Mucosa of descending colon (tissue), 3 donors: ENCODE measurements at regions not wholly inside any gene's neighbourhood (a gene's known extent, or its start where the extent isn't known, plus 50 kb on each side); places are given as distances from the start of the nearest gene placed in this dataset.

Source experiments
- ATAC-seq: fragments of 200-7000 bp; cut with Tn5 transposase; one replicate; pipeline ENCODE4 v1.9.1; 2020; ENCODE audit warnings: mild to moderate bottlenecking, moderate library complexity
- DNase-seq, 3 donors: peaks; one replicate each; pipeline ENCODE4 v3.0.0-alpha.2; 2020
- H3K36me3 ChIP-seq: fragments of 200-600 bp; one replicate; pipeline ENCODE4 v1.8.0; 2021; ENCODE audit warnings: low read depth, mild to moderate bottlenecking
- H3K4me1 ChIP-seq: fragments of 200-600 bp; one replicate; pipeline ENCODE4 v1.8.0; 2021; ENCODE audit warnings: low read depth, mild to moderate bottlenecking
- H3K4me3 ChIP-seq: fragments of 200-600 bp; one replicate; pipeline ENCODE4 v1.8.0; 2021; ENCODE audit warnings: mild to moderate bottlenecking
- H3K9me3 ChIP-seq: fragments of 200-600 bp; one replicate; pipeline ENCODE4 v1.8.0; 2021; ENCODE audit warnings: mild to moderate bottlenecking
- intact Hi-C, 2 donors: fragments of 100-400 bp; cut with DNase I in 1 of 2; cut with micrococcal nuclease in 1 of 2; formaldehyde crosslinking; loops; one replicate each; pipeline versions ENCODE4 v1.11.0 to v1.11.1; 2022; cut with DNase I, micrococcal nuclease
- TF ChIP-seq, protein P1 (sequence below): fragments of 200-600 bp; IDR thresholded peaks from one replicate; pipeline ENCODE4 v1.8.0; 2022; ENCODE audit warnings: antibody characterized with exemption, mild to moderate bottlenecking
- donor health status: DM: no; HTN: no; CAD: no; lungs with moderate emphysema.
- donor health status: DM: no; HTN: no; CAD: no.
- donor health status: DM: no; HTN: yes; CAD: no.

DNA sequence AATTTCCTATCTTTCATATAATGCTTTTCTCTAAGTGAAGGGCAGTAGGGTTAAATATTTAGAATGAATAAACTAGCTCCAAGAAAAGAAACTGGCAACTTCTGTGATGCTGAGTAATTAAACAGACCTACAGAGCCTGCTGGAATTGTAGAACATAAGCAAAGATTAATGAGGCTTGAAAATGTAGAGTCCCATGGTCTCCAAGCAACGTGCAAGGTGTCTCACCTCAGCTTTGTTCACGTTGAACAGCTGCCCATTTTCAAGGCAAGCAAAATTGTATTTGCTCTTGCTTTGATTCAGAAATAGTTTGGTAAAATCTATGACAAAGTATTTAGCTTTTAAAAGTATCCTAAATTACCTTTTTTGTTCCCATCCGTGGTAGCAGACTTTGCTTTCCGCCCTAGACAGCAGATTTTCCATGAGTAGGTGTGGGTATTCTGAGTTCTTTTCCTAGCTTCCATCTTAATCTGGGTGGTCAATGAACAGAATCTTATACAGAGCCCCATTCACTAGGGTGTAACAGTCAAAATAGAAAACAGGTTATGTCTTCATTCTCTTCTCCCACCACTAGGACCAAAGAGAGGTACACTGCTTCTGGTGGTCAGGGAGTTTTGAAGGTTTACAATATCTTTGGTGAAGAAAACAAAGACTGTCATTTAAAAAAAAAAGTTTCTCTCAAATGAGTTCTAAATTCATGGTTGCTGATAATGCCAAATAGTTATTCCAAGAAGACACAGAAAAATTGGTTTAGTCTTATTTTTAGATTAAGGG is 52.1 kb upstream of the TYRP1 start:
- no peak overlapping the region for H3K4me3 ChIP-seq
- ATAC-seq: no peak
- H3K4me1 ChIP-seq: no peaks in the 10 kb centered on the region
- DNase-seq: no peak
- intact Hi-C loops: no loop called here
- no peaks in the 10 kb centered on the region for H3K9me3 ChIP-seq
- H3K36me3 ChIP-seq: no peaks in the 10 kb centered on the region
- TF ChIP-seq, protein P1, sequence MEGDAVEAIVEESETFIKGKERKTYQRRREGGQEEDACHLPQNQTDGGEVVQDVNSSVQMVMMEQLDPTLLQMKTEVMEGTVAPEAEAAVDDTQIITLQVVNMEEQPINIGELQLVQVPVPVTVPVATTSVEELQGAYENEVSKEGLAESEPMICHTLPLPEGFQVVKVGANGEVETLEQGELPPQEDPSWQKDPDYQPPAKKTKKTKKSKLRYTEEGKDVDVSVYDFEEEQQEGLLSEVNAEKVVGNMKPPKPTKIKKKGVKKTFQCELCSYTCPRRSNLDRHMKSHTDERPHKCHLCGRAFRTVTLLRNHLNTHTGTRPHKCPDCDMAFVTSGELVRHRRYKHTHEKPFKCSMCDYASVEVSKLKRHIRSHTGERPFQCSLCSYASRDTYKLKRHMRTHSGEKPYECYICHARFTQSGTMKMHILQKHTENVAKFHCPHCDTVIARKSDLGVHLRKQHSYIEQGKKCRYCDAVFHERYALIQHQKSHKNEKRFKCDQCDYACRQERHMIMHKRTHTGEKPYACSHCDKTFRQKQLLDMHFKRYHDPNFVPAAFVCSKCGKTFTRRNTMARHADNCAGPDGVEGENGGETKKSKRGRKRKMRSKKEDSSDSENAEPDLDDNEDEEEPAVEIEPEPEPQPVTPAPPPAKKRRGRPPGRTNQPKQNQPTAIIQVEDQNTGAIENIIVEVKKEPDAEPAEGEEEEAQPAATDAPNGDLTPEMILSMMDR: no peak
